BE2C (cell line): ENCODE measurements at regions not wholly inside any gene's neighbourhood (a gene's known extent, or its start where the extent isn't known, plus 50 kb on each side); places are given as distances from the start of the nearest gene placed in this dataset.

Experiments used
- DNase-seq: peaks from one replicate; pipeline ENCODE4 v3.0.0-alpha.2; 2020
- H3K27me3 ChIP-seq: fragments of 250-450 bp; sonication (Bioruptor Pico); 2 replicates; pipeline ENCODE4 v1.5.1; 2020; ENCODE audit warnings: mild to moderate bottlenecking
- H3K36me3 ChIP-seq: fragments of 250-450 bp; sonication (Bioruptor Pico); 2 replicates; pipeline ENCODE4 v1.5.1; 2020; ENCODE audit warnings: mild to moderate bottlenecking
- H3K4me1 ChIP-seq: fragments of 250-450 bp; sonication (Bioruptor Pico); 2 replicates; pipeline ENCODE4 v1.5.1; 2020
- H3K4me3 ChIP-seq: 2 replicates; pipeline ENCODE4 v1.5.1; 2011; ENCODE audit warnings: low read depth, low read length
- H3K9me3 ChIP-seq: fragments of 250-450 bp; sonication (Bioruptor Pico); 2 replicates; pipeline ENCODE4 v1.5.1; 2020
- CTCF ChIP-seq: IDR thresholded peaks from 2 replicates; pipeline ENCODE4 v1.5.1; 2012; ENCODE audit warnings: mild to moderate bottlenecking, low read depth, low read length

- no peak overlapping the region for H3K4me3 ChIP-seq
- peak; percentile 32 for DNase-seq
- no peaks in the 10 kb centered on the region for H3K9me3 ChIP-seq
- TF ChIP-seq CTCF = peak; percentile 60
- H3K4me1 ChIP-seq = no peaks in the 10 kb centered on the region
- no peaks in the 10 kb centered on the region for H3K27me3 ChIP-seq
- no peaks in the 10 kb centered on the region for H3K36me3 ChIP-seq
Observed at GRCh38 chr6:12504325-12504966, 212.1 kb upstream of the PHACTR1 start.

GRCh38 chr6:12505486-12505885 is 211.1 kb upstream of the PHACTR1 start:
- TF ChIP-seq CTCF = no peak
- no peak for DNase-seq
- Histone ChIP-seq H3K4me1 (no peaks in the 10 kb centered on the region), H3K36me3 (no peaks in the 10 kb centered on the region), H3K9me3 (no peaks in the 10 kb centered on the region), H3K27me3 (no peaks in the 10 kb centered on the region), H3K4me3 (no peak overlapping the region)

- no peak for TF ChIP-seq CTCF
- no peak for DNase-seq
- Histone ChIP-seq H3K4me1 (no peaks in the 10 kb centered on the region), H3K9me3 (no peaks in the 10 kb centered on the region), H3K27me3 (no peaks in the 10 kb centered on the region), H3K4me3 (no peak overlapping the region), H3K36me3 (no peaks in the 10 kb centered on the region)
Observed at GRCh38 chr6:12506159-12506558, 210.4 kb upstream of the PHACTR1 start.

- no peak for DNase-seq
- no peak for TF ChIP-seq CTCF
- Histone ChIP-seq H3K27me3 (no peaks in the 10 kb centered on the region), H3K9me3 (no peaks in the 10 kb centered on the region), H3K36me3 (no peaks in the 10 kb centered on the region), H3K4me3 (no peak overlapping the region), H3K4me1 (no peaks in the 10 kb centered on the region)
Observed at GRCh38 chr6:12507636-12508035, 208.9 kb upstream of the PHACTR1 start.

GRCh38 chr6:12508553-12508952 is 208.0 kb upstream of the PHACTR1 start:
- Histone ChIP-seq H3K9me3 (no peaks in the 10 kb centered on the region), H3K4me1 (no peaks in the 10 kb centered on the region), H3K36me3 (no peaks in the 10 kb centered on the region), H3K27me3 (no peaks in the 10 kb centered on the region), H3K4me3 (no peak overlapping the region)
- DNase-seq = no peak
- no peak for TF ChIP-seq CTCF

GRCh38 chr6:12509060-12509459 is 207.5 kb upstream of the PHACTR1 start:
- TF ChIP-seq CTCF = no peak
- H3K27me3 ChIP-seq = no peaks in the 10 kb centered on the region
- H3K4me3 ChIP-seq = no peak overlapping the region
- no peak for DNase-seq
- no peaks in the 10 kb centered on the region for H3K9me3 ChIP-seq
- no peaks in the 10 kb centered on the region for H3K4me1 ChIP-seq
- no peaks in the 10 kb centered on the region for H3K36me3 ChIP-seq
